Uterus (tissue), 3 donors: ENCODE measurements at regions not wholly inside any gene's neighbourhood (a gene's known extent, or its start where the extent isn't known, plus 50 kb on each side); places are given as distances from the start of the nearest gene placed in this dataset.

ENCODE experiments used
- DNase-seq, 2 donors: peaks; one replicate each; pipeline ENCODE4 v3.0.0-alpha.2; 2019 to 2020
- H3K27ac ChIP-seq, 2 donors: fragments of 200-600 bp; sonication (generic); 1 replicate in 1 of 2; 2 replicates in 1 of 2; pipeline ENCODE4 v1.5.1; 2016 to 2018
- H3K27me3 ChIP-seq, 2 donors: fragments of 200-600 bp; sonication (generic); one replicate each; pipeline ENCODE4 v1.5.1; 2018 to 2019; ENCODE audit warnings: control low read depth in 1 of 2
- H3K36me3 ChIP-seq, 2 donors: fragments of 200-600 bp; sonication (generic); one replicate each; pipeline ENCODE4 v1.5.1; 2019; ENCODE audit warnings: control low read depth in 1 of 2
- H3K4me1 ChIP-seq, 2 donors: fragments of 200-600 bp; sonication (generic); one replicate each; pipeline ENCODE4 v1.5.1; 2018 to 2019; ENCODE audit warnings: control low read depth in 1 of 2
- H3K4me3 ChIP-seq, 2 donors: fragments of 200-600 bp; sonication (generic); 1 replicate in 1 of 2; 2 replicates in 1 of 2; pipeline ENCODE4 v1.5.1; 2018 to 2019; ENCODE audit warnings: mild to moderate bottlenecking in 1 of 2
- H3K9me3 ChIP-seq, 2 donors: fragments of 200-600 bp; sonication (generic); one replicate each; pipeline ENCODE4 v1.5.1; 2019; ENCODE audit warnings: control low read depth in 1 of 2
- POLR2A ChIP-seq, 2 donors: fragments of 450-650 bp; IDR thresholded peaks; one replicate each; pipeline ENCODE4 v1.6.1; 2016; ENCODE audit warnings: antibody characterized with exemption in 2 of 2, mild to moderate bottlenecking in 1 of 2, moderate library complexity in 1 of 2
- intact Hi-C: fragments of 100-400 bp; cut with DNase I; formaldehyde crosslinking; loops from one replicate; pipeline ENCODE4 v1.15.1; 2023; ENCODE audit warnings: low total_unique reads
- TF ChIP-seq, protein P1 (sequence below), 4 experiments: fragments of 200-600 bp in 2 of 4; fragments of 450-650 bp in 2 of 4; sonication (generic) in 2 of 4; IDR thresholded peaks; one replicate each; pipeline ENCODE4 v1.5.1; 2016 to 2019; ENCODE audit warnings: antibody characterized with exemption in 4 of 4, mild to moderate bottlenecking in 2 of 4, moderate library complexity in 1 of 4
- donor health status: DM: yes; HTN: yes; CAD: no.

DNA sequence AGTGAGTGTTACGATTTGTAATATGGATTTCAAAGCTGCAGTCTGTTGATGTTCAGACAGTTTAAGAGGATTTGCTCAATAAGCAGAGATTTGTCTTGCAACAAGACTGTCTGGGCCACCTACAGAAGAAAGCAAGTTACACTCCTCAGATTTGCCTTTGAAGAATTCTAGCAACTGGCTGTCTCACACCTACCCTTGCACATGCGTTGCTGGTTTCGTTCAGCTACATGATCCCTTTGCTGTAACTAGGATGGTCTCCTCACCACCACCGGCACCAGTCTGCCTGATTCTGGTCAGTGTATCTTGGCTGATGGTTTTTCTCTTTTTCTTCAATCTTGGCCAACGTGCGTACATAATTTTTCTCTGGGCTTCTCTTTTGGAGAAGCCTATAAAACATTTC, 172.7 kb upstream of the LCORL start:
- no peaks in the 10 kb centered on the region for H3K27me3 ChIP-seq
- no peaks in the 10 kb centered on the region for H3K36me3 ChIP-seq
- no peak for TF ChIP-seq POLR2A (IDR thresholded peaks at IDR 0.05)
- TF ChIP-seq, protein P1, sequence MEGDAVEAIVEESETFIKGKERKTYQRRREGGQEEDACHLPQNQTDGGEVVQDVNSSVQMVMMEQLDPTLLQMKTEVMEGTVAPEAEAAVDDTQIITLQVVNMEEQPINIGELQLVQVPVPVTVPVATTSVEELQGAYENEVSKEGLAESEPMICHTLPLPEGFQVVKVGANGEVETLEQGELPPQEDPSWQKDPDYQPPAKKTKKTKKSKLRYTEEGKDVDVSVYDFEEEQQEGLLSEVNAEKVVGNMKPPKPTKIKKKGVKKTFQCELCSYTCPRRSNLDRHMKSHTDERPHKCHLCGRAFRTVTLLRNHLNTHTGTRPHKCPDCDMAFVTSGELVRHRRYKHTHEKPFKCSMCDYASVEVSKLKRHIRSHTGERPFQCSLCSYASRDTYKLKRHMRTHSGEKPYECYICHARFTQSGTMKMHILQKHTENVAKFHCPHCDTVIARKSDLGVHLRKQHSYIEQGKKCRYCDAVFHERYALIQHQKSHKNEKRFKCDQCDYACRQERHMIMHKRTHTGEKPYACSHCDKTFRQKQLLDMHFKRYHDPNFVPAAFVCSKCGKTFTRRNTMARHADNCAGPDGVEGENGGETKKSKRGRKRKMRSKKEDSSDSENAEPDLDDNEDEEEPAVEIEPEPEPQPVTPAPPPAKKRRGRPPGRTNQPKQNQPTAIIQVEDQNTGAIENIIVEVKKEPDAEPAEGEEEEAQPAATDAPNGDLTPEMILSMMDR (IDR thresholded peaks at IDR 0.05), result no peak
- no peak overlapping the region for H3K4me3 ChIP-seq
- no peaks in the 10 kb centered on the region for H3K9me3 ChIP-seq
- intact Hi-C loops, result no loop called here
- H3K27ac ChIP-seq, result no peak overlapping the region
- DNase-seq, result no peak
- H3K4me1 ChIP-seq, result no peaks in the 10 kb centered on the region

DNA sequence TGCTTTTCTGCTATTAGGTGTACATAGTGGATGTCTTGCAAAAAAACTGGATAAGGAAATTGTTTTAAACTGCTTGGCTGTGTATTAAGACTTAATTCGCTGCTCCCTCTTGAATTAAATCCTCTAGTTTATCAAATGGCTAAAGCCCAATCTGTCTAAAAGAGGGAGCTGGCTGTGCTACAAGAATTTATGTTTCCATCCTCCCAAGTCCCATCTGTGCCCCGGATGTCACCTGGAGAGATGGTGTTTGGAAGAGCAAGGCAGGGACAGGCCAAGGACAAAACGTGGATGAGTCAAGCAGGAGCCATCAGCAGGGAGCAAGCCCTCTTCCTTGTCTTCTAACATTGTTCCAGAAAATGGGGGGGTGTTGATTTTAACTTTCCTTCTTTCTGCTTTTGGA, 171.3 kb upstream of the LCORL start:
- H3K4me1 ChIP-seq, result no peaks in the 10 kb centered on the region
- TF ChIP-seq, protein P1 (IDR thresholded peaks at IDR 0.05), result no peak
- no peak for TF ChIP-seq POLR2A (IDR thresholded peaks at IDR 0.05)
- H3K27me3 ChIP-seq, result no peaks in the 10 kb centered on the region
- no peaks in the 10 kb centered on the region for H3K36me3 ChIP-seq
- no peaks in the 10 kb centered on the region for H3K9me3 ChIP-seq
- H3K4me3 ChIP-seq, result no peak overlapping the region
- intact Hi-C loops, result no loop called here
- DNase-seq, result no peak
- no peak overlapping the region for H3K27ac ChIP-seq

DNA sequence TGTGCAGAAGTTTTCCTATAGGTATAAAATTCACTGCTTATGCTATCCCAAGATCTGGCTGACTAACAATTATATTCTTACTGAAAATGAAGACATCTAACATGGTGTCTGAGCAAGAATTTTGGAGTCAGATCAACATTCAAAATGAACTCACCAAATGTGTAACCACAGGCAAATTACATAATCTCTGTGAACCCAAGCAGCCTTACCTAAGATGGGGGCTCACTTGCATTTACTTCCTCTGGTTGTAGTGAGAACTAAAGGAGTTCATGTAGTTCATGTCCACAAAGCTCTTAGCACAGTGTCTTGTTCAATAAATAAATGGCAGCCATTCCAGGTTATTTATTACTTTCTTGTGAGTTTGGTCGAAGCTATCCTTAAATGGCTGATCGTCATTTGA, 163.9 kb upstream of the LCORL start:
- TF ChIP-seq POLR2A (IDR thresholded peaks at IDR 0.05), result no peak
- TF ChIP-seq, protein P1 (IDR thresholded peaks at IDR 0.05), result no peak
- H3K9me3 ChIP-seq, result no peaks in the 10 kb centered on the region
- intact Hi-C loops, result no loop called here
- H3K4me1 ChIP-seq, result no peaks in the 10 kb centered on the region
- no peak for DNase-seq
- H3K36me3 ChIP-seq, result no peaks in the 10 kb centered on the region
- no peak overlapping the region for H3K27ac ChIP-seq
- no peaks in the 10 kb centered on the region for H3K27me3 ChIP-seq
- no peak overlapping the region for H3K4me3 ChIP-seq

DNA sequence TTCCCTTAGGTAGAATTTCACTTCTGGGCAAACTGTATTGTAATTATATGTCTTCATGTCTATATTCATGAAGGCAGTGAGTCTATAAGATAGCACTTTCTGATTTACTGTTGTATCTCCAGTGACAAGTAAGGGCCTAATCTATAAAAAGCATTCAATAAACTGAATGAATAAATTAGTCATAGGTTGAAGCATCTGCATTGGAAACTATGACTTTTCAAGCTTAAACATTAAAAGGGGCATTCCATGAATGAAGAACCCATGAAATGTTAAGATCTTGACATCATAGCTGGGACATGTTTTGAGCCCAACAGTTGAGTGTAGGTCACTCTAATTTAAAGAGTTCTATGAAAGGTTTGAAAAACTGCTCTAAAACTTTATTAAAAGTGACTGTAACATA, 159.3 kb upstream of the LCORL start:
- H3K27me3 ChIP-seq, result no peaks in the 10 kb centered on the region
- H3K27ac ChIP-seq, result no peak overlapping the region
- TF ChIP-seq, protein P1 (IDR thresholded peaks at IDR 0.05), result no peak
- no peak for TF ChIP-seq POLR2A (IDR thresholded peaks at IDR 0.05)
- H3K36me3 ChIP-seq, result no peaks in the 10 kb centered on the region
- no peak for DNase-seq
- no peaks in the 10 kb centered on the region for H3K9me3 ChIP-seq
- no peak overlapping the region for H3K4me3 ChIP-seq
- intact Hi-C loops, result no loop called here
- H3K4me1 ChIP-seq, result no peaks in the 10 kb centered on the region

DNA sequence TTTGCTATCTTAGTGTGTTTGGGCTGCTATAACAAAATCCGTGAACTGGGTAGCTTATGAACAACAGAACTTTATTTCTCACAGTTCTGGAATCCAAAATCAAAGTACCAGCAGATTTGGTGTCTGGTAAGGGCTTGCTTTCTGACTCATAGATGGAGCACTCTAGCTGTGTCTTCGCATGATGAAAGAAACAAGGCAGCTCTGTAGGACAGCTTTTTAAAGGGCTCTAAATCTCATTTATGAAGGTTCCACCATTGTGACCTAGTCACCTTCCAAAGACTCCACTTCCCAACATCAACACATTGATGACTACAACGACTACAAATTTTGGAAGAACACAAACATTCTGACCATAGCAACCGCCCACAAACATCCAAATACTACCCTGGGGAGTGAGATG, 158.6 kb upstream of the LCORL start:
- Histone ChIP-seq H3K27me3 (no peaks in the 10 kb centered on the region), H3K27ac (no peak overlapping the region), H3K36me3 (no peaks in the 10 kb centered on the region), H3K4me3 (no peak overlapping the region), H3K9me3 (no peaks in the 10 kb centered on the region), H3K4me1 (no peaks in the 10 kb centered on the region)
- no peak for DNase-seq
- TF ChIP-seq, protein P1 (IDR thresholded peaks at IDR 0.05), result no peak
- TF ChIP-seq POLR2A (IDR thresholded peaks at IDR 0.05), result no peak
- intact Hi-C loops, result no loop called here
